HUES64 (cell line): ENCODE measurements at regions not wholly inside any gene's neighbourhood (a gene's known extent, or its start where the extent isn't known, plus 50 kb on each side); places are given as distances from the start of the nearest gene placed in this dataset.

Experiments used
- H3K27ac ChIP-seq: 2 replicates; pipeline ENCODE4 v1.7.0; 2013; ENCODE audit warnings: low read depth, low read length, inconsistent platforms
- H3K27me3 ChIP-seq: 2 replicates; pipeline ENCODE4 v1.6.1; 2013; ENCODE audit warnings: mild to moderate bottlenecking, low read length; ENCODE audit not compliant: insufficient read depth
- H3K36me3 ChIP-seq: 2 replicates; pipeline ENCODE4 v1.6.1; 2013; ENCODE audit warnings: mild to moderate bottlenecking, low read length; ENCODE audit not compliant: insufficient read depth
- H3K4me1 ChIP-seq: 2 replicates; pipeline ENCODE4 v1.6.1; 2013; ENCODE audit warnings: mild to moderate bottlenecking, low read length, moderate library complexity; ENCODE audit not compliant: insufficient read depth
- H3K4me3 ChIP-seq: 2 replicates; pipeline ENCODE4 v1.5.1; 2013; ENCODE audit warnings: mild to moderate bottlenecking, low read length, moderate library complexity
- H3K9ac ChIP-seq: 2 replicates; pipeline ENCODE4 v1.6.1; 2013; ENCODE audit warnings: mild to moderate bottlenecking, low read depth, low read length
- H3K9me3 ChIP-seq: 2 replicates; pipeline ENCODE4 v1.6.1; 2013; ENCODE audit warnings: low read depth, low read length; ENCODE audit not compliant: insufficient read depth
- WGBS: fragments of 150-250, 120-280 bp; methylation state at CpG from one replicate; pipeline ENCODE4 v1.1.7; 2013; ENCODE audit warnings: missing lambda C conversion rate; 5-methylcytosine and 5-hydroxymethylcytosine counted together

GRCh38 chr3:135895106-135895733 lies 70.3 kb upstream of the PPP2R3A start:
- H3K9ac ChIP-seq: no peak overlapping the region
- WGBS: 44% methylated on average over 2 of the region's 3 CpGs
- H3K27ac ChIP-seq: no peak overlapping the region
- no peak overlapping the region for H3K4me3 ChIP-seq
- H3K36me3 ChIP-seq: no peaks in the 10 kb centered on the region
- H3K27me3 ChIP-seq: no peaks in the 10 kb centered on the region
- no peaks in the 10 kb centered on the region for H3K4me1 ChIP-seq
- no peaks in the 10 kb centered on the region for H3K9me3 ChIP-seq

- no peaks in the 10 kb centered on the region; the same call in 1 of the 2 replicates for H3K9me3 ChIP-seq
- 76% methylated on average over 2 of the region's 3 CpGs for WGBS
- H3K27me3 ChIP-seq: no peaks in the 10 kb centered on the region
- H3K36me3 ChIP-seq: no peaks in the 10 kb centered on the region
- no peaks in the 10 kb centered on the region for H3K4me1 ChIP-seq
- H3K9ac ChIP-seq: no peak overlapping the region
- H3K27ac ChIP-seq: no peak overlapping the region
- no peak overlapping the region for H3K4me3 ChIP-seq
Observed at GRCh38 chr3:135895734-135896121, 69.8 kb upstream of the PPP2R3A start.

GRCh38 chr3:135896613-135897012 lies 68.9 kb upstream of the PPP2R3A start:
- no peak overlapping the region for H3K9ac ChIP-seq
- peaks cover 7% of the 10 kb centered on the region for H3K9me3 ChIP-seq
- WGBS: 84% methylated on average over 2 of the region's 2 CpGs
- no peak overlapping the region for H3K27ac ChIP-seq
- H3K4me1 ChIP-seq: no peaks in the 10 kb centered on the region
- H3K36me3 ChIP-seq: no peaks in the 10 kb centered on the region
- H3K4me3 ChIP-seq: no peak overlapping the region
- no peaks in the 10 kb centered on the region for H3K27me3 ChIP-seq

DNA sequence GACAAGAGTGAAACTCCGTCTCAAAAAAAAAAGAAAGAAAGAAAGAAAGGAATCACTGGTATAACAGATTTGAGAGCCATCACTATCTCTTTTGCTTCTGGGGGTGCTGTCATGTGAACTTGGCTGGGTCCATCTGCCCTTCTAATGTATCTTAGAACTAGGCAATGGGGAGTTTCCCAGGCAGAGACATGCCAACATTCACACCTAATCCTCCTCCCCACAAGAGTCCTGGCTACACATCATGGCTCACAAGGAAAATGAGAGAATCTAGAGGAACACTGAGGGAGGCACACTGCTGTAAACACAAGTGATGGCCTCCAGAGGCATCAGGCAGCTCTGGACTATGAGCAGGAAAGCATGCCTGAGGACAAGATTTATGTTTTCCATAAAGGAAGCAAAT lies 67.8 kb upstream of the PPP2R3A start:
- peaks cover 11% of the 10 kb centered on the region for H3K9me3 ChIP-seq
- H3K27me3 ChIP-seq: no peaks in the 10 kb centered on the region
- H3K4me1 ChIP-seq: no peaks in the 10 kb centered on the region
- 95% methylated on average over 1 of the region's 1 CpG for WGBS
- no peak overlapping the region for H3K4me3 ChIP-seq
- H3K9ac ChIP-seq: no peak overlapping the region
- no peaks in the 10 kb centered on the region for H3K36me3 ChIP-seq
- H3K27ac ChIP-seq: no peak overlapping the region

DNA sequence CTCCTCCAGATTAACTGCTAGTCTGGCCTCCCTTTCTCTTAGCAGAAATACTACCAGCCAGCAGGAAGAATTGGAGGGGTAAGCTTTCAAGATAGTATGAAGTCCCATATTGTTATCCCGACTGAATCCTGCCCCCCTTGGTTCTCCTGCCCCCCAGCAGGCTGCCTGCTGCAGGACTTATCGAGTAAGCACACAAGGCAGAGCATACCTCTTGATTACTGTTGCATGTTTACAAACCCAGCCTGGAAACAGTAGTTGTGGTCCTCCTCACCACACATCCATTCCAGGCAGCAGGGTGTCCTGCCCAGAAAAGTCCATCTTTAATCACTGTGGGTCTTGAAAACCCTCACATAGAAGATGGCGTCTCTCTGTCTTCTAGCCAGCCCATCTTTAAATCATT lies 66.8 kb upstream of the PPP2R3A start:
- no peaks in the 10 kb centered on the region for H3K4me1 ChIP-seq
- H3K27me3 ChIP-seq: no peaks in the 10 kb centered on the region
- H3K9ac ChIP-seq: no peak overlapping the region
- peaks cover 11% of the 10 kb centered on the region for H3K9me3 ChIP-seq
- H3K4me3 ChIP-seq: no peak overlapping the region
- no peaks in the 10 kb centered on the region for H3K36me3 ChIP-seq
- no peak overlapping the region for H3K27ac ChIP-seq
- WGBS: 88% methylated on average over 3 of the region's 3 CpGs

- 82% methylated on average over 5 of the region's 5 CpGs for WGBS
- Histone ChIP-seq H3K9me3 (peaks cover 11% of the 10 kb centered on the region), H3K4me3 (no peak overlapping the region), H3K36me3 (no peaks in the 10 kb centered on the region), H3K9ac (no peak overlapping the region), H3K4me1 (no peaks in the 10 kb centered on the region), H3K27me3 (no peaks in the 10 kb centered on the region), H3K27ac (no peak overlapping the region)
Observed at GRCh38 chr3:135905058-135905724, 60.3 kb upstream of the PPP2R3A start.

GRCh38 chr3:135907422-135908165 lies 57.9 kb upstream of the PPP2R3A start:
- Histone ChIP-seq H3K36me3 (no peaks in the 10 kb centered on the region), H3K9me3 (no peaks in the 10 kb centered on the region), H3K27ac (no peak overlapping the region), H3K27me3 (no peaks in the 10 kb centered on the region), H3K4me3 (no peak overlapping the region), H3K9ac (no peak overlapping the region), H3K4me1 (no peaks in the 10 kb centered on the region)
- 91% methylated on average over 3 of the region's 3 CpGs for WGBS

GRCh38 chr3:135908225-135908624 lies 57.3 kb upstream of the PPP2R3A start:
- H3K9ac ChIP-seq: no peak overlapping the region
- H3K27ac ChIP-seq: no peak overlapping the region
- H3K9me3 ChIP-seq: no peaks in the 10 kb centered on the region
- 95% methylated on average over 7 of the region's 7 CpGs for whole genome bisulfite sequencing
- no peaks in the 10 kb centered on the region for H3K4me1 ChIP-seq
- H3K36me3 ChIP-seq: no peaks in the 10 kb centered on the region
- H3K4me3 ChIP-seq: no peak overlapping the region
- H3K27me3 ChIP-seq: no peaks in the 10 kb centered on the region

DNA sequence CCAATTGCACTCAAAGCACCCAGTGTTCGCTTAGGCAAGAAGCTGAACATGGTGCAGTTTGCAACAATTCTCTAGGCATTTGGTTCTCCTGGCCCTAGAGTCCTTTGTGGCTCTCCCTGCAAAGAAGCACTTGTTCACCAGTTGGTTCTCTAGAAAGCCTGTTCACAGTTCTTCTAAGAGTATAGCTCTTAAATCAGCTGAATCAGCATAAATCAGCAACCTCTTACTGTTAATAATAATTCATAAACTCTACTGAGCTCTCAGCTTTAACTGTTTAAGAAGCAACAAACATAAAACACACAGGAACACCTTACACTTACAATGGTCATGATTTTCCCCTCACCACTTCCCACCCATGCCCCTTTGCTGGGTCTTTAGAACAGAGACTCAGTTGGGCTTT lies 56.8 kb upstream of the PPP2R3A start:
- H3K4me1 ChIP-seq: no peaks in the 10 kb centered on the region
- no peaks in the 10 kb centered on the region for H3K9me3 ChIP-seq
- no peaks in the 10 kb centered on the region for H3K36me3 ChIP-seq
- H3K9ac ChIP-seq: no peak overlapping the region
- no peak overlapping the region for H3K4me3 ChIP-seq
- H3K27me3 ChIP-seq: no peaks in the 10 kb centered on the region
- no peak overlapping the region for H3K27ac ChIP-seq
- 97% methylated on average over 1 of the region's 1 CpG for WGBS

DNA sequence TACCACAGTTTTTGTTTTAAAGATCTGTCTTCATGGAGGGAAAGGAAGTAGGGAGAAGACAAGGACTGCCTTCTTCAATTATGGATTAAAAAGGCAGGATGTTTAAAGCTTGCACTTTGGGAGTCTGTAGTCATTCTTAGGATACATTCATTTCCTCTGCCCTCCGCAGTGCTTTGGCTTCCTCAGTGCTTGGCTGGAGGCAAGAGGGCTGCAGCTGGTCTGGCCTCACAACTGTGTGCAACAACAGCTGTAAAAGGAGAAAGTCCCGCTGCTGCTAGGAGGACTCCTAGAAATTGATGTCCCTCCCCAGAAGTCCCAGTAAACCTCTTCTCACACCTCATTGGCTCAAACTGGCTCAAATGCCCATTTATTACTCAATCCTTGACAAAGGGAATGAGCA lies 54.4 kb upstream of the PPP2R3A start:
- no peaks in the 10 kb centered on the region for H3K36me3 ChIP-seq
- no peak overlapping the region for H3K4me3 ChIP-seq
- no peaks in the 10 kb centered on the region for H3K4me1 ChIP-seq
- H3K9ac ChIP-seq: no peak overlapping the region
- H3K27me3 ChIP-seq: no peaks in the 10 kb centered on the region
- H3K9me3 ChIP-seq: no peaks in the 10 kb centered on the region
- no peak overlapping the region for H3K27ac ChIP-seq
- 63% methylated on average over 2 of the region's 2 CpGs for WGBS

- Histone ChIP-seq H3K9me3 (no peaks in the 10 kb centered on the region), H3K27me3 (no peaks in the 10 kb centered on the region), H3K36me3 (no peaks in the 10 kb centered on the region), H3K27ac (no peak overlapping the region), H3K4me3 (no peak overlapping the region), H3K9ac (no peak overlapping the region), H3K4me1 (no peaks in the 10 kb centered on the region; the same call in 1 of the 2 replicates)
- 92% methylated on average over 2 of the region's 2 CpGs for WGBS
Observed at GRCh38 chr3:135915206-135915605, 50.3 kb upstream of the PPP2R3A start.
